GM23338 (cell line): ENCODE measurements at regions not wholly inside any gene's neighbourhood (a gene's known extent, or its start where the extent isn't known, plus 50 kb on each side); places are given as distances from the start of the nearest gene placed in this dataset.

Source experiments
- ATAC-seq: fragments of 200-7000 bp; cut with Tn5 transposase; 3 replicates; pipeline ENCODE4 v1.9.1; 2020
- DNase-seq: peaks from one replicate; pipeline ENCODE4 v3.0.0-alpha.2; 2015; ENCODE audit warnings: low spot score
- H2AFZ ChIP-seq: fragments of 200-600 bp; sonication (generic); 2 replicates; pipeline ENCODE4 v1.8.0; 2016; ENCODE audit warnings: antibody characterized with exemption, mild to moderate bottlenecking, moderate library complexity
- H3F3A ChIP-seq: fragments of 200-600 bp; sonication (generic); replicated peaks from 2 replicates; pipeline ENCODE4 v1.8.0; 2017; ENCODE audit warnings: antibody characterized with exemption, mixed run types, low read depth
- H3K27ac ChIP-seq: fragments of 200-600 bp; sonication (generic); 2 replicates; pipeline ENCODE4 v1.6.1; 2016; ENCODE audit warnings: low read depth
- H3K27me3 ChIP-seq: fragments of 200-600 bp; sonication (generic); 2 replicates; pipeline ENCODE4 v1.8.0; 2016; ENCODE audit warnings: mild to moderate bottlenecking, mixed run types, moderate library complexity; ENCODE audit not compliant: insufficient read depth
- H3K36me3 ChIP-seq: fragments of 200-600 bp; sonication (generic); 2 replicates; pipeline ENCODE4 v1.8.0; 2016; ENCODE audit warnings: mild to moderate bottlenecking; ENCODE audit not compliant: insufficient read depth
- H3K4me1 ChIP-seq: fragments of 200-600 bp; sonication (generic); 2 replicates; pipeline ENCODE4 v1.8.0; 2016; ENCODE audit warnings: mild to moderate bottlenecking, moderate library complexity; ENCODE audit not compliant: insufficient read depth
- H3K4me2 ChIP-seq: fragments of 200-600 bp; sonication (generic); 2 replicates; pipeline ENCODE4 v1.7.1; 2017; ENCODE audit warnings: mixed run types
- H3K4me3 ChIP-seq: fragments of 200-600 bp; sonication (generic); 2 replicates; pipeline ENCODE4 v1.6.1; 2016; ENCODE audit warnings: mixed run types
- H3K79me2 ChIP-seq: fragments of 200-600 bp; sonication (generic); replicated peaks from 2 replicates; pipeline ENCODE4 v1.8.0; 2017; ENCODE audit warnings: mild to moderate bottlenecking; ENCODE audit not compliant: insufficient read depth
- H3K9me2 ChIP-seq: fragments of 200-600 bp; sonication (generic); 2 replicates; pipeline ENCODE4 v1.8.0; 2017; ENCODE audit not compliant: insufficient read depth
- H4K20me1 ChIP-seq: fragments of 200-600 bp; sonication (generic); replicated peaks from 2 replicates; pipeline ENCODE4 v1.8.0; 2017; ENCODE audit warnings: mild to moderate bottlenecking; ENCODE audit not compliant: insufficient read depth
- H3K27ac Mint-ChIP-seq: 2 replicates; pipeline ENCODE4 v1.8.0; 2020; ENCODE audit warnings: inconsistent platforms, mild to moderate bottlenecking, moderate library complexity, mixed read lengths
- H3K27me3 Mint-ChIP-seq: 3 replicates; pipeline ENCODE4 v1.8.0; 2022; ENCODE audit warnings: low read depth, mild to moderate bottlenecking, moderate library complexity, mixed read lengths, inconsistent platforms; ENCODE audit not compliant: insufficient read depth, poor library complexity
- H3K36me3 Mint-ChIP-seq: 3 replicates; pipeline ENCODE4 v1.8.0; 2021; ENCODE audit warnings: low read depth, mild to moderate bottlenecking, inconsistent platforms, moderate library complexity, mixed read lengths
- H3K4me1 Mint-ChIP-seq: 3 replicates; pipeline ENCODE4 v1.8.0; 2020; ENCODE audit warnings: mild to moderate bottlenecking, inconsistent platforms, mixed read lengths
- H3K4me3 Mint-ChIP-seq: 3 replicates; pipeline ENCODE4 v1.8.0; 2021; ENCODE audit warnings: moderate library complexity, mild to moderate bottlenecking, inconsistent platforms, mixed read lengths
- H3K9me3 Mint-ChIP-seq: 3 replicates; pipeline ENCODE4 v1.8.0; 2020; ENCODE audit warnings: moderate library complexity, mild to moderate bottlenecking, inconsistent platforms, mixed read lengths
- ETS1 ChIP-seq: IDR thresholded peaks from 2 replicates; pipeline ENCODE4 v1.6.1; 2016; ENCODE audit warnings: antibody characterized with exemption
- EZH2 ChIP-seq: fragments of 200-600 bp; sonication (generic); IDR thresholded peaks from one replicate; pipeline ENCODE4 v1.8.0; 2017; ENCODE audit warnings: antibody characterized with exemption, mild to moderate bottlenecking, low read depth; ENCODE audit not compliant: unreplicated experiment
- EZH2phosphoT487 ChIP-seq: fragments of 200-600 bp; sonication (generic); IDR thresholded peaks from one replicate; pipeline ENCODE4 v1.8.1; 2018; ENCODE audit warnings: antibody characterized with exemption; ENCODE audit not compliant: unreplicated experiment
- JUNB ChIP-seq: IDR thresholded peaks from one replicate; pipeline ENCODE4 v1.6.1; 2016; ENCODE audit warnings: antibody characterized with exemption; ENCODE audit not compliant: unreplicated experiment
- REST ChIP-seq: IDR thresholded peaks from one replicate; pipeline ENCODE4 v1.6.1; 2018; ENCODE audit warnings: antibody characterized with exemption; ENCODE audit not compliant: unreplicated experiment
- ZNF114 ChIP-seq: fragments of 250-450 bp; sonication (Bioruptor Pico); IDR thresholded peaks from 2 replicates; pipeline ENCODE4 v1.5.0; 2020; ENCODE audit warnings: mild to moderate bottlenecking, moderate library complexity
- ZNF331 ChIP-seq: fragments of 250-450 bp; sonication (Bioruptor Pico); IDR thresholded peaks from 2 replicates; pipeline ENCODE4 v1.5.0; 2020; ENCODE audit warnings: low read depth, mild to moderate bottlenecking, moderate library complexity

DNA sequence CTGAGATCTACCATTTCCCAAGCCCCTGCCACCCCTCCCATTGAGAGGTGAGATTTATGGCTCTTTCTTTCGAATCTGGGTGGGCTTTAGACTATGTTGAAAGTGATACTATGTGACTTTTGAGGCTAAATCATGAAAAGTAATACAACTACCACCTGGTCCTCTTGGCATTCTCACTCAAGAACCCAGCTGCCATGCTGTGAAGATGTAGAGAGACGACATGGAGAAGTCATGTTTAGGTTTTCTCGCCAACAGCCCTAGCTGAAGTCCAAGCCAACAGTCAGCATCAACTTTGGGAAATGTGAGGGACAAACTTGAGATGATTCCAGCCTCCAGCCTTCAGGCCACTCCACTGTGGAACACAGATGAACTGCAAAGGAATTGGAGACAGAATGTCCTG lies 108.7 kb downstream of the SCP2D1 start (continued):
- TF ChIP-seq ETS1 = no peak

DNA sequence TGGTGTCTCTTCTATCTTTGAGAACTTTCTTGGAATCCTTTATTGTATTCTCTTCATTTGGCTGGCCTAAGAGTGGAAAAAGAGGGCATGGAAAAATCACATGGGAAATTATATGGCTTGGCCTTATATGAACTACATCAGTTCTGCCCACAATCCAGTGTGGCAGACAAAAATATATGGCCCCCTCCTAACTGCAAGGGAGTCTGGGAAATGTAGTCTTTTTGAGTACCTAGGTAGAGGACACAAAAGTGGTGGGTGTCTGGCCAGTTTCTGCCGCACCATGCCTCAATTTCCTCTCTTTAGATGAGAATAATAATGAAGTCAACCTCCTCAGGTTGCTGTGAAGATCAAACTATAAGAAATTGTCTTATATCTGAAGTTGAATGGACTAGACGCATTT lies 109.3 kb downstream of the SCP2D1 start:
- H3K36me3 Mint-ChIP-seq = no peaks in the 10 kb centered on the region; the same call in 1 of the 3 replicates
- Histone ChIP-seq H3K9me2 (peaks cover 7% of the 10 kb centered on the region; the same call in 1 of the 2 replicates), H3K4me2 (no peak overlapping the region), H3K36me3 (no peaks in the 10 kb centered on the region), H2AFZ (no peak overlapping the region), H4K20me1 (no peaks in the 10 kb centered on the region), H3K79me2 (no peaks in the 10 kb centered on the region), H3K27ac (no peak overlapping the region), H3K4me3 (no peak overlapping the region), H3F3A (no peaks in the 10 kb centered on the region), H3K4me1 (no peaks in the 10 kb centered on the region; the same call in 1 of the 2 replicates), H3K27me3 (no peaks in the 10 kb centered on the region)
- H3K27ac Mint-ChIP-seq = no peak overlapping the region
- ATAC-seq (peak; percentile 42), DNase-seq (no peak)
- no peaks in the 10 kb centered on the region for H3K4me1 Mint-ChIP-seq
- H3K27me3 Mint-ChIP-seq = peaks cover 3% of the 10 kb centered on the region
- H3K9me3 Mint-ChIP-seq = no peaks in the 10 kb centered on the region; the same call in 2 of the 3 replicates
- TF ChIP-seq EZH2phosphoT487 (no peak), ZNF331 (CRISPR knock-in tag) (no peak), EZH2 (no peak), ETS1 (0 out of 2 replicates have a peak, but pooled peaks have one; percentile 21), JUNB (no peak)
- H3K4me3 Mint-ChIP-seq = no peak overlapping the region

- Histone ChIP-seq H3K4me2 (no peak overlapping the region), H3F3A (no peaks in the 10 kb centered on the region)
- H3K36me3 Mint-ChIP-seq = no peaks in the 10 kb centered on the region
- no peak for TF ChIP-seq EZH2phosphoT487
- no peak for TF ChIP-seq EZH2
- TF ChIP-seq ZNF114 (CRISPR knock-in tag) = no peak
- no peak for TF ChIP-seq REST
- no peak for TF ChIP-seq JUNB
- TF ChIP-seq ETS1 = no peak
Measured at GRCh38 chr20:18926965-18927364, 113.4 kb downstream of the SCP2D1 start.

More at GRCh38 chr20:18926965-18927364, 113.4 kb downstream of the SCP2D1 start:
- Histone ChIP-seq H3K27me3 (no peaks in the 10 kb centered on the region), H3K36me3 (no peaks in the 10 kb centered on the region), H3K4me3 (no peak overlapping the region), H4K20me1 (no peaks in the 10 kb centered on the region), H2AFZ (no peak overlapping the region), H3K4me1 (no peaks in the 10 kb centered on the region), H3K27ac (no peak overlapping the region), H3K79me2 (no peaks in the 10 kb centered on the region), H3K9me2 (peaks cover 7% of the 10 kb centered on the region; the same call in 1 of the 2 replicates)
- H3K4me1 Mint-ChIP-seq = no peaks in the 10 kb centered on the region
- no peak overlapping the region for H3K27ac Mint-ChIP-seq
- no peak overlapping the region for H3K4me3 Mint-ChIP-seq
- H3K27me3 Mint-ChIP-seq = no peaks in the 10 kb centered on the region
- no peak for DNase-seq
- ATAC-seq = no peak
- no peaks in the 10 kb centered on the region; the same call in 2 of the 3 replicates for H3K9me3 Mint-ChIP-seq
